Activated CD8-positive, alpha-beta memory T cell treated with anti-CD3 and anti-CD28 coated beads, Interleukin-2, amount 50 U/mL, for 24 hours (primary cell): ENCODE measurements at regions not wholly inside any gene's neighbourhood (a gene's known extent, or its start where the extent isn't known, plus 50 kb on each side); places are given as distances from the start of the nearest gene placed in this dataset.

ENCODE experiments used
- DNase-seq: peaks from one replicate; pipeline ENCODE4 v3.0.0-alpha.2; 2020; ENCODE audit errors: extremely low read depth

GRCh38 chr9:1427875-1428274 is 377.7 kb downstream of the DMRT2 start:
- no peak for DNase-seq

GRCh38 chr9:1429297-1429696 is 379.1 kb downstream of the DMRT2 start:
- no peak for DNase-seq

DNA sequence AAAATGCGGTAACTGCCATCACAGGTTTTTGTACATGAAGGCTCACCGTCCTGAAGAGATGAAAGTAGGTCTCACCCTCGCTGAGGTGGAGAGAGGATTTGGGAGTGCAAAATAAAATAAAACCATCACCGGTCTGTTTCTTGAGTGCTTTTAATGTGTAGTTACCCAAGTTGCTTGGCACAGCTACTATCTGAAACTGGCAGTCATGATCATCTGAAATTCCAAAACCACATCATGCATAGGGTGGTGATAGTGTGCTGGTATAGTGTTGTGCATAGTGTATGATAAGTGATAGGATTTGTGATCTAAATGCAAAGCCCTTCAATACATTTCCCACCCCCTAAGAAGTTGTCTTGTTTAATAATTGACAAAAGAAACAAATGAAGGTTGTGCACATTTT is 381.3 kb downstream of the DMRT2 start:
- DNase-seq = no peak

DNA sequence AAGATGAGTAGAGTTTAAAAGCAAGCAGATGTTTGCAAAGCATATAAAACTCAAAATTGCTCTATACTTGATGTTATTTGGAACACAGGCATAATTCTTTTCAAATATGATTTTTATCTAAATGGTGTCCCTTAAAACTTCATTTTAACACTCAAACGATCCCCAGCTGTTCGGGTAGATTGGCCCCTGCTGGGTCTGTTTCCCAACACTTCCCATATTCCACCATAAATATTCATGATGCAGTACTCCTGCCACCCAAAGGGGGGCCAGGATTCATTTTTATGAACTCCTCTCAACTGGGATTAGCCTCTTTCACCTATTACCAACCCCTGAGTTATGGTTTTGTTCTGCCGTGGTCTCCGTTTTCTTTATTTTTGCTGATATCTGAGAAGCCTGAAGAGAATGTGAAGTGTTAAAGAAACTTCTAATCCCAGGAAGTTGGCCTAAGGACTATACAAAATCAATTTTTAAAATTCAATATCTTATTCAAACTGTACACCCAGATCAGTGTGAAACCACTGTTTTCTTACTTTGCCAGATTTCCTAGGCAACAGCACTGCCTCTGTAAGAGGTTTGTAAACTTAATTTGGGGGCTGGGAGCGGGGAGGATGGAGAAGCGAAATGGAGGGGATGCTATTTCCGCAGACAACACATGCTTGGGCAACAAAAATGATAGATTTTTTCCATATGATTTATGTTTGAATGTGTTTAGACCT is 384.1 kb downstream of the DMRT2 start:
- no peak for DNase-seq

GRCh38 chr9:1434811-1435210 is 384.7 kb downstream of the DMRT2 start:
- DNase-seq = no peak

DNA sequence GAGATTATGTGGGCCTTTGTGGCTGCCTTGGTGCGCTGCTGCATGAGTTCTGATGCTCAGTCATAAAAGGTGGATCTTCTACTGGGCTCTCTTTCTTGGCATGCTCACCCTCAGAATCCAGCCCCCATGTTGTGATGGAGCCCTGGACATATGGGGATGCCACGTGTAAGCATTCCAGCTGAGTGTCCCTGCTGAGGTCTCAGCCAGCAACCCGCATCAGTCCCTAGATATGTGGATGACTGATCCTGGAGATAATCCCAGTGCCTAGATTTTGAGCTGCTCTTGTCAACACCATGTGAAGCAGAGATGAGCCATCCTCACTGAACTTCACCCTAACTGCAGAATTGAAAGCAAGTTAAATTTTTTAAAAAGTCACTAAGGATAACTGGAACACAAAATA is 390.1 kb downstream of the DMRT2 start:
- no peak for DNase-seq

GRCh38 chr9:1442105-1442504 is 391.9 kb downstream of the DMRT2 start:
- no peak for DNase-seq

DNA sequence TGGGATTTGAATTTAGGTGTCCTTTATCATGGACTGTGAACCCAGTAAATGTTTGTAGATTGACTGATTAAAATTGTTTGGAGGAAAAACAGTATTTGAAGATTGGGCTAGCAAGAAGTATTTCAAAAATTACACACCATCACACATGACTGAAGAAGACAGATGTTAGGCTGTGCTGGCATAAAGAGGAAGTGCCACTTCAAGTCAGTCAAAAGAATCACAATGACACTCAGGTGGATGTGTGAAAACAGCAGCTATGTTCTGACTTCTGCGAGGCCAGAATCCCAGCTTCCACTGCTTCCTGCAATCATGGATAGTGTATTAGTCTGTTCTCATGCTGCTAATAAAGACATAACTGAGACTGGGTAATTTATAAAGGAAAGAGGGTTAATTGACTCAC is 393.3 kb downstream of the DMRT2 start:
- no peak for DNase-seq

DNA sequence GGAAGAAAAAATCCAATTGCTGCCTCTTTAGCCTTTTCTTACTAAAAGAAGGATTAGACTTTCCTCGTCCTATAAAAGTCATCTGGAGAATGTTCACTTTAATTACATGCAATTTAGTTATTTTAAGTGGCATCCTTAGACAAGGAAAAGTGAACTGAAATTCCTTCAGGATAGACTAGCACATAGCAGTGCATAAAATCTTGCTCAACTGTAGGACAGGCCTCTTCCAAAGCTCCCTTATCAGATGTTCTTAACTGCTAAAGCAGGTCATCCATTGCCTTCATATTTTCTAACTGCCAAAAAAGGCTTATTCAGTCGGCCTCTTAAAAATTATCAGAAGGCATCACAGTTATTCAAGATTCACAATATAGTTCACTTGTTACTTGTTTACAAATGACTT is 396.5 kb downstream of the DMRT2 start:
- DNase-seq = no peak

DNA sequence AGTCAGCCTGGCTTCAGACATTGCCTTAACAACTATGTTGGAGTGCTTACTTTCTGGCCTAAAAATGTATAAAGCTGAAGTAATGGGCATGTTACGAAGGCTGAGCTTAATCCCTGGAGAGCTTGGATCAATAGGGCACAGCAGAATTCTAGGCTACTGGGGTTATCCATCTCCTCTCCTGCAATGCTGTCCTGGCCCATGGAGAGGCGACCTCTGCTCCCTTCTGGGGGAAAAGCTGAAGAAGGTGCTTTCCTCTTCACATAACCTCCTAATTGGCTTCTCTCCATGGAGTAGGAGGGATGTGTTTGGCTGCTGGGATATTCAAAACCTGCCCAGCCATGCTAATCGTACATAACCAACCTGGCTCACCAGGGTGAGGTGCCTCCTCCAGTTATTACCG is 403.5 kb downstream of the DMRT2 start:
- DNase-seq = no peak

- DNase-seq = no peak
Observed at GRCh38 chr9:1454211-1454610, 404.1 kb downstream of the DMRT2 start.

DNA sequence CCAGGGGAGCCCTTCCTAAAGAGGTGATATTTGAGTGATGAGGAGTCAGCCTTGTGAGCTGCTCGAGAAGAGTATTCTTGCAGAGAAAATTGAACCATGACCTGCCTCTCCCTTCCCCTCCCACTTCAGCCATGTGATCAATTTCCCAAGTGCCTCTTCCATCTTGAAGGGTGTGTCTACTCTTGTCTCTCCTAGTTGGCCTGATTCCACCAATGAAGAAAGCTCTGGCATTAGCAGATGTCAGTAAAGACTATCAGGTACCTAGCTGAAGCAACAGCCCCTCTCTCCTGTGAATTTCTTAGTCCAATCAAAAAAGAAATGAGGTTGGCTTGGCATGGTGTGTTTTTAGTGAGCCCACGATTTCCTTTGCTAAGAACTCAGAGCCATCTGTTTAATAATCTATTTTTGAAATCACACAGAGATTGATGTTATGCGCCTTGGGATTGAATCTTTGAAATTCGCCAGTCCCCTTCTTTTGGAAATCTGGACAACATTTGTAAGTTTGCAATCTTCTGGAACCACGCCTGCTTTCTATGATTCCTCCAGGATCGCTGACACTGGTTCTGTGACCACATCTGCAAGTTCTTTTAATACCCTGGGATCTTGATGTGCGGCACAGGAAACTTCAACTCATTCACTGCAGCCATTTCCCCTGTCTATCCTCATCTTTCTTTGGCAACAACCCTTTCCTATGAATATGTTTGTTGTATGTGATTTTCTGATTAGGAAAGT is 404.6 kb downstream of the DMRT2 start:
- DNase-seq = no peak

DNA sequence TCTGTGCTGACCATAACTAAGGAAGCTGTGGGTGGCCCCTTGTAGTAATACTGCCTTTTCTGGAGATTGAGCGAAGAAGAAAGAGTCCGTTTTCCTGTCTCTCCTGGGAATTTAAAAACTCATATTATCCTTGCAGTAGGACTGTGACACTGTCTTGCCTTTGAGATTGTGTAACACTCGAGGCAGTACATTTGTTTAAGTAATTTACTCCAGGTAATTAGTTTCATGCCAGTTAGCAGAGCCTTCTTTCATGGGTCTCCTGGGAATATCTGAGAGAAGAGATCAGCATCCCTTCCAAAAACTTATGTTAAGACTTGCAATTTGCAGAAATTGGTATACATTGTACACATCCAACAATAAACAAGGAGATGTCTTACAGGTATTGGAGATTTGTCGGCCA is 405.6 kb downstream of the DMRT2 start:
- DNase-seq = no peak

DNA sequence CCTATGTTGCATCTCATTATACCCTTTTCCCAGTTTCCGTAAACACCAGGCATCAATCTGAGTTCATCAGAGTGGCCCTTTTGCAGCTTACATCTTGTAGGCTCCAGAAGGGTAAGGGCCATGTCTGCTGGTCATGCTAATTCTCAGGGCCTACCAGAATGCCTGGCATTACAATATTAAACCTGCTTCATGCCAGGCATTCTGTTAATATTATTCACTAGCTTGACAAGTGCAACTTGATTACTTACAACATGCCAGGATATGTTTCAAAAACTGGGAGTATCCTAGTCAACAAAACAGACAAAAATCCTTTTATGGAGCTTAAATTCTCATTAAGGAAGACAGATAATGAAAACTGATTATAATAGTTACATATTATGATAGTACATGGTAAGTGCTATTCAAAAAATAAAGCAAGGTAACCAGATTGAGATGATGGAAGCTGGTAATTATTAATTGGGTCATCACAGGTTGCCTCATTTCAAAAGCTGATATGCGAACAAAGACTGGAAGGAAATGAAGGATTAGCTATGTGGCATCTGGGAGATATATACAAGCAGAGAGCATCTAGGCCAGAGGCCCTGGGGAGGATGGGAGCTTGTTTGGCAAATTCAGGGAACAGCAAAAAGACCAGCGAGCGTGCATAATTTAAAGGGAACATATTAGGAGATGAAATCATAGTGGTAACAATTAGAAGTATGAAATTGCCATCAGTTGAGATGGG is 406.3 kb downstream of the DMRT2 start:
- no peak for DNase-seq

GRCh38 chr9:1457460-1457859 is 407.3 kb downstream of the DMRT2 start:
- no peak for DNase-seq

- DNase-seq = no peak
Observed at GRCh38 chr9:1458503-1458902, 408.3 kb downstream of the DMRT2 start.

DNA sequence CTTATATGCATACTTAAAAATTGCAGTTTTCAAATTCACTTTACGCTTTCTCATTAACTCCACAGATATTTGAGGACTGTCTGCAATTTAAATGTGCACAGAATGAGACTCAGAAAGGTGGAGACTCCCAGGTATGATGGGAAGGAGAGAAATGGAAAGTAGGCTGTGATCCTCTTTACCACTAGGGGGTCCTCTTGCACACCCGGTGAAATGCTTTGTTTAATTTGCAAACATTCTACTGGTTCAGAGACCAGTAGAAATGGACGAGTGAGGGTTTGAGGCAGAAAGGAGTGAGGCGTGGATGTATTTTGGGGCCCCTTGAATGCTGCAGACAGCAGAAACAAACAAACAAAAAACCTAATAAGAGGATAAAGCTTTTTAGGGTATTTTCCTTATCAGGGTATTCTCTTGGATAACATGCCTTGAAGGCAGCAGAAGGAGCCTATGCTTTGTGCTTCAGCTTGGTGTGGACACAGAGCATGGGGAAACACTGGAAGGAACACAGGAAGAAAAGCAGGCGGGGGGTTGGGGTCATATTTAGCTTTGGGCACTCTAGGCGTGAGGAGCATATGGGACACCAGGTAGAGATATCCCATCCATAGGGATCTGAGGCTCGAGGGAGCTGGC is 410.1 kb downstream of the DMRT2 start:
- DNase-seq = no peak

- no peak for DNase-seq
Observed at GRCh38 chr9:1461812-1462211, 411.7 kb downstream of the DMRT2 start.

DNA sequence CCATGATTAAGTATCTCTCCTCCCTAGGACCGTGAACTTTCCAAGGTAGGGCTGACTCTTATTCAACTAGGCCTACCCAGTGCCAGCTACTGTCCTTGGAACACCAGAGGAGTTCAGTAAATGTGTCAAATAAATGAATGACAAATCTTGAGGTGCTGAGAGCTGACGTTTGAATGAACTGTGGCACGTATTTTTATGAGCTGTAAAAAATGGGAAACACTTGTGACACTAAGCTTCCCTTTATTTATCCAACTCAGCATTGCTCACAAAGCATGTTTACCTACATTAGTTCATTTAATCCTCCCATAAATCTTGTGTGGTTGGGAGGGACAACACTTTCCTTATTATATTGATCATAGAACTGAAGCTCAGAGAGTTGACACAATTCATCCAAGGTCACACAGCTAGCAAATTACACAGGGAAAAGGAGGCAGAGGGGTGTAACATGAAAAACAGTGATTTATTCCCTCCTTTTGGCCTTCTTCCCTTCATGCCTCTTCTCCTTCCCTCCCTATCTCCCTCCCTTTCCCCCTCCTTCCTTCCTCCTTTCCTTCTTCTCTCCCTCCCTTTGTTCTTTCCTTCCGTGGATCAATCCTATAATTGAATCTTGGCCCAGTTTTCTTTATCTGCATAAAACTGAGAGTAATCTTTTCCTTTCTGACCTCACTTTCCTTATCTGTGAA is 412.6 kb downstream of the DMRT2 start:
- no peak for DNase-seq

- DNase-seq = no peak
Observed at GRCh38 chr9:1469996-1470395, 419.8 kb downstream of the DMRT2 start.

DNA sequence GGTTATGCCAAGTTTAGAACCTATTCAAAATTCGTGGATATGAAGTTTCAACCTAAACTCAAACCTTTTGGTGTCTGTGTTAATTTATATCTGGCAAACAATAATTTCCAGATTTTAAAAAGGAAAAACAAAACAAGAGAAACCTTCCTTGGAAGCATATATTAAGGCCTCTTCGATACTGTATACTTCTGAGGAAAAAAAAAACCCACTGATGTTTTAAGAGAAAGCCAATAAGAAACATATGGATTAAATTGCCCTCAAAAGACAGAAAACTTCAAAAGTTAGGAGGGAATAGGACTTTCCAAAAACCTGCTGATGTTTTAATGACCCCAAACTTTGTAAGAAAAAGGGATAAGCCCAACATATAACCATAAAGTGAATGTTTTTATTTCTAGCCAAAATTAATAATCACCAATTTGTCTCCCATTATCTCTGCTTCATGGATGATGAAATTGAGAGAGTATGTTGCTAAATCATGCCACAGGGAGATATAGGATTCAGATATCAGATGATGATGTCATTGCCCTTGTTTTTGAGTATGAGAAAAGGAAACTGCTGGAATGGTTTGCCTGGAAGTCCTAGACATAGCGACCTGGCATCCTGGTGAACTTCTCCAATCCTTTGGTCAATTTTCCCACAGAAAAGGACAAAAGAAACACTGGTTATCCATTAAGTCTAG is 423.9 kb downstream of the DMRT2 start:
- no peak for DNase-seq
